Stomach (tissue), 4 donors: ENCODE measurements at regions not wholly inside any gene's neighbourhood (a gene's known extent, or its start where the extent isn't known, plus 50 kb on each side); places are given as distances from the start of the nearest gene placed in this dataset.

Experiments
- CTCF ChIP-seq, 7 experiments: fragments of 450-650 bp in 4 of 7; fragments of 200-600 bp in 3 of 7; sonication (generic) in 3 of 7; IDR thresholded peaks; one replicate each; pipeline ENCODE4 v1.5.1; 2016 to 2019; ENCODE audit warnings: antibody characterized with exemption in 7 of 7, control low read depth in 2 of 7, mild to moderate bottlenecking in 1 of 7
- POLR2A ChIP-seq, 4 donors: fragments of 450-650 bp; IDR thresholded peaks; one replicate each; pipeline ENCODE4 v1.6.1; 2016; ENCODE audit warnings: antibody characterized with exemption in 4 of 4, control low read depth in 2 of 4, mild to moderate bottlenecking in 1 of 4, moderate library complexity in 1 of 4
- POLR2AphosphoS5 ChIP-seq, 3 donors: sonication (generic); formaldehyde crosslinking; IDR thresholded peaks; one replicate each; pipeline ENCODE4 v1.6.1; 2016; ENCODE audit warnings: antibody characterized with exemption in 3 of 3

GRCh38 chr2:123163398-123163797 is 861.7 kb upstream of the CNTNAP5 start:
- TF ChIP-seq POLR2A (IDR thresholded peaks at IDR 0.05) (no peak), CTCF (IDR thresholded peaks at IDR 0.05) (no peak), POLR2AphosphoS5 (IDR thresholded peaks at IDR 0.05) (no peak)
